ENCODE measurements at regions not wholly inside any gene's neighbourhood (a gene's known extent, or its start where the extent isn't known, plus 50 kb on each side); places are given as distances from the start of the nearest gene placed in this dataset.

GRCh38 chr2:125959047-125959446, 696.9 kb upstream of the GYPC start:
- Histone ChIP-seq H3K27me3 (no peaks in the 10 kb centered on the region), H3K4me3 (no peak overlapping the region), H3K4me1 (no peaks in the 10 kb centered on the region), H3K9me3 (no peaks in the 10 kb centered on the region), H3K27ac (no peak overlapping the region), H3K36me3 (ENCODE audit: low read depth, missing control alignments) (no peaks in the 10 kb centered on the region)
- WGBS, 2 donors: 24 to 50% methylated on average over 4 of the region's 4 CpGs
- DNase-seq: no peak
- TF ChIP-seq CTCF (IDR thresholded peaks at IDR 0.05) (no peak), POLR2A (IDR thresholded peaks at IDR 0.05) (no peak)
- intact Hi-C loops (cut with DNase I; ENCODE audit: low total_unique reads): no loop called here

GRCh38 chr2:125961739-125962138, 694.2 kb upstream of the GYPC start:
- no peaks in the 10 kb centered on the region for H3K4me1 ChIP-seq
- intact Hi-C loops (cut with DNase I; ENCODE audit: low total_unique reads): no loop called here
- H3K27ac ChIP-seq: no peak overlapping the region
- DNase-seq: no peak
- H3K9me3 ChIP-seq: no peaks in the 10 kb centered on the region
- H3K27me3 ChIP-seq: no peaks in the 10 kb centered on the region
- no peak for TF ChIP-seq CTCF (IDR thresholded peaks at IDR 0.05)
- TF ChIP-seq POLR2A (IDR thresholded peaks at IDR 0.05): no peak
- no peak overlapping the region for H3K4me3 ChIP-seq
- 35 to 57% methylated on average over 1 of the region's 1 CpG for WGBS, 2 donors
- no peaks in the 10 kb centered on the region for H3K36me3 ChIP-seq (ENCODE audit: low read depth, missing control alignments)

DNA sequence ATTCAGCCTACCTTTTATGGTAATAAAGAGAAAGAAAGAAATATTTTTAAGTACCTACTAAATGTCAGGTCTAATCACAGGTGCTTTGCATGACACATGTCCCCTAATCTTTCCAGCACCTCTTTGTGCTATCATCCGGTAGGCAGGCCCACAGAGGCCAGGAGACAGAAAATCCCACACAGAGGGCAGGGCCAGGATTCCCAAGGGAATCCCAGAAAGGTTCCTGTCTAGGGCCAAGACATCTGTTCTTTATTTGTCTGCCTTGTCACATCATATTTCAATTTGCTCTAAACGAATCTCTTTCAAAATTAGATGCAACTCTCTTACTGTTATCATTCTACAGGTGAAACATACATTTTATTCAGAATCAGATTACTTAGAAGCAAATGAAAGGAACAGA, 676.1 kb upstream of the GYPC start:
- intact Hi-C loops (cut with DNase I; ENCODE audit: low total_unique reads): no loop called here

GRCh38 chr2:125983364-125983763, 672.6 kb upstream of the GYPC start:
- H3K9me3 ChIP-seq: no peaks in the 10 kb centered on the region
- H3K36me3 ChIP-seq (ENCODE audit: low read depth, missing control alignments): no peaks in the 10 kb centered on the region
- DNase-seq: no peak
- TF ChIP-seq POLR2A (IDR thresholded peaks at IDR 0.05) (no peak), CTCF (IDR thresholded peaks at IDR 0.05) (no peak)
- no peaks in the 10 kb centered on the region for H3K27me3 ChIP-seq
- intact Hi-C loops (cut with DNase I; ENCODE audit: low total_unique reads): no loop called here
- 55 to 56% methylated on average over 5 of the region's 5 CpGs for WGBS, 2 donors
- H3K4me3 ChIP-seq: no peak overlapping the region
- H3K27ac ChIP-seq: no peak overlapping the region
- no peaks in the 10 kb centered on the region for H3K4me1 ChIP-seq

More for the DNA sequence above, 676.1 kb upstream of the GYPC start:
- H3K4me1 ChIP-seq: no peaks in the 10 kb centered on the region
- H3K36me3 ChIP-seq (ENCODE audit: low read depth, missing control alignments): no peaks in the 10 kb centered on the region
- H3K4me3 ChIP-seq: no peak overlapping the region
- no peaks in the 10 kb centered on the region for H3K9me3 ChIP-seq
- DNase-seq: no peak
- no peak for TF ChIP-seq CTCF (IDR thresholded peaks at IDR 0.05)
- TF ChIP-seq POLR2A (IDR thresholded peaks at IDR 0.05): no peak
- no peak overlapping the region for H3K27ac ChIP-seq
- WGBS, 2 donors: 35 to 44% methylated on average over 2 of the region's 2 CpGs
- no peaks in the 10 kb centered on the region for H3K27me3 ChIP-seq

DNA sequence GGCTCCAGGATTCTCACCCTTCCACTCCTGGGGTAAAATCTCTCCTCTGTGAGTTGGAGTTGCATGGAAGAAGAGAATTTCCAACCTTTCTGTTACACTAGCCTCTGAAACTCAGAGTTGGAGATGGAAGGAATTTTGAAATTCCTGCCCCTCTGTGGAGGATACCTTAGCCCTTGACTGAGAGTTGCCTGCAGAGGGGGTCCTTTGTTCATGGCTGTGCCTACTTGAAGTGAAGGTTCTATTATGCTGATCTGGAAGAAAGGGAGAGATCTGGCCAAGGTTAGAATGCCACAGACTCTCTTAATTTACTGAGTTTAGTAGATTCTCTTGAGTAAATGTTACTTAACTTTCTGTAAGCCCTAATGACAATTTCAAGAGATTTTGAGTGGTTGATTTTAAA, 626.6 kb upstream of the GYPC start:
- DNase-seq: no peak
- Histone ChIP-seq H3K27me3 (no peaks in the 10 kb centered on the region), H3K27ac (no peak overlapping the region), H3K4me1 (no peaks in the 10 kb centered on the region), H3K4me3 (no peak overlapping the region), H3K9me3 (no peaks in the 10 kb centered on the region), H3K36me3 (ENCODE audit: low read depth, missing control alignments) (no peaks in the 10 kb centered on the region)
- TF ChIP-seq CTCF (IDR thresholded peaks at IDR 0.05) (no peak), POLR2A (IDR thresholded peaks at IDR 0.05) (no peak)
- intact Hi-C loops (cut with DNase I; ENCODE audit: low total_unique reads): no loop called here
